Activated T-helper 1 cell treated with anti-CD3 and anti-CD28 coated beads, Interleukin-12 subunit alpha, Interleukin-12 subunit beta, Interleukin-2, Interleukin-4 antibody, amounts not matched to agents 30 ng/mL and 10 ng/mL and 1 ng/mL, durations not matched to agents 14 hours and 24 hours and 36 hours (primary cell): ENCODE measurements at regions not wholly inside any gene's neighbourhood (a gene's known extent, or its start where the extent isn't known, plus 50 kb on each side); places are given as distances from the start of the nearest gene placed in this dataset.

Source experiments
- DNase-seq: peaks from one replicate; pipeline ENCODE4 v3.0.0; 2021; ENCODE audit warnings: low spot score
- H3K27ac Mint-ChIP-seq: one replicate; pipeline ENCODE4 v1.8.0; 2021; ENCODE audit warnings: mild to moderate bottlenecking, mixed read lengths
- H3K27me3 Mint-ChIP-seq: one replicate; pipeline ENCODE4 v1.8.0; 2022; ENCODE audit warnings: mild to moderate bottlenecking, moderate library complexity, mixed read lengths; ENCODE audit not compliant: insufficient read depth
- H3K36me3 Mint-ChIP-seq: one replicate; pipeline ENCODE4 v1.8.0; 2021; ENCODE audit warnings: low read depth, mixed read lengths
- H3K4me1 Mint-ChIP-seq: one replicate; pipeline ENCODE4 v1.8.0; 2021; ENCODE audit warnings: low read depth, mixed read lengths
- H3K4me3 Mint-ChIP-seq: one replicate; pipeline ENCODE4 v1.8.0; 2021; ENCODE audit warnings: mild to moderate bottlenecking, moderate library complexity, mixed read lengths
- H3K9me3 Mint-ChIP-seq: one replicate; pipeline ENCODE4 v1.8.0; 2021; ENCODE audit warnings: mixed read lengths
- intact Hi-C: fragments of 100-400 bp; cut with micrococcal nuclease; formaldehyde crosslinking; loops from one replicate; pipeline ENCODE4 v1.15.1; 2024

DNA sequence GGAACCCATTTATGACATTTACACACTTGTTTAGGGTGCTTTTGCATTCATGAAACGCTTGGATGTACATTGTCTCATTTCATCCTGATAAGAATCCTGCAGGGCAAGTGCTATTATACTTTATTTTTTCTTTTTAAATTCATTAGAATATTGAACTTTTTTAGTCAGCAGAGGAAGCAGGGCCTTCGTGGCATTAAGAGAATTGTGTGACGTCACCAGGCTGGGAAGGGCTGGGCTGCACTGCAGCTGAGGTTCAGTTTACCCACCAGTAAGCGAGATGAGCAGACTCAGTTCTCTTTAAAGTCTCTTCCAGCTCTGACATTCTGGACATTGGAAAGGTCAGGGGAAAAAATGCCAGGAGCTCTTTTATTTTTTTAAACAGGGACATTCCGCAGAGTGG lies 159.0 kb downstream of the MRM1 start:
- no peaks in the 10 kb centered on the region for H3K36me3 Mint-ChIP-seq
- no peak overlapping the region for H3K27ac Mint-ChIP-seq
- H3K4me3 Mint-ChIP-seq, result no peak overlapping the region
- H3K9me3 Mint-ChIP-seq, result peaks cover 4% of the 10 kb centered on the region
- intact Hi-C loops, result no loop called here
- H3K27me3 Mint-ChIP-seq, result no peaks in the 10 kb centered on the region
- no peak for DNase-seq
- peaks cover 15% of the 10 kb centered on the region for H3K4me1 Mint-ChIP-seq

DNA sequence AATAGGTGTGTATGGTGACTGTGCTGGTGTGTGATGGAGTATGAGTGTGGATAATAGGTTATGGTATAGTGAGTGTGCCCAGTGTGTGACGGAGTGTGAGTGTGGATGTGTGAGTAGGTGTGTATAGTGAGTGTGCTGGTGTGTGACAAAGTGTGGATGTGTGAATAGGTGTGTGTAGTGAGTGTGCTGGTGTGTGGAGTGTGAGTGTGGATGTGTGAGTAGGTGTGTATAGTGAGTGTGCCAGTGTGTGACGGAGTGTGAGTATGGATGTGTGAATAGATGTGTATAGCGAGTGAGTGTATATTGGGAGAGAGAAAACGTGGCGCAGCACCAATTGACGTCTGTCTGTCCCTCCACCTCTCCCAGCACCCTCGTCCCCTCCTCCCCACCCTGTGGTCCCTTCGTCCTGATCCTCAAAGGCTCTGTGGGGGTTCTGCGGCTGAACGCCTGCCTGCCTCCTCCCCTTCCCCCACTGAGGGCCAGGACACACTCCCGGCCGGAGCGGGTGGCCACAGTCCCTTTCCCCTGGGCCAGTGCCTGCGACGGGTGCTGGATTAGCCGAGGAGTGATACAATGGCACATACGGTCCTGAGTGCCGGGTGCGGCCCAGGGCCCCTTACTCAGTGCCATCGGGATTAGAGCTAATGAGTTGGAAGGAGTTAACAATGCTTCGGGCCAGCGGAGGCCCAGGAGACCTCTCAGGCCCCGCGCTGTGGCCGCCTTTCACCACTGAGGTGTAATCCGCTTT lies 160.0 kb downstream of the MRM1 start:
- Mint-ChIP-seq H3K27me3 (no peaks in the 10 kb centered on the region), H3K4me3 (no peak overlapping the region), H3K36me3 (no peaks in the 10 kb centered on the region), H3K4me1 (peaks cover 15% of the 10 kb centered on the region), H3K9me3 (peaks cover 4% of the 10 kb centered on the region), H3K27ac (no peak overlapping the region)
- DNase-seq, result no peak
- intact Hi-C loops, result no loop called here

DNA sequence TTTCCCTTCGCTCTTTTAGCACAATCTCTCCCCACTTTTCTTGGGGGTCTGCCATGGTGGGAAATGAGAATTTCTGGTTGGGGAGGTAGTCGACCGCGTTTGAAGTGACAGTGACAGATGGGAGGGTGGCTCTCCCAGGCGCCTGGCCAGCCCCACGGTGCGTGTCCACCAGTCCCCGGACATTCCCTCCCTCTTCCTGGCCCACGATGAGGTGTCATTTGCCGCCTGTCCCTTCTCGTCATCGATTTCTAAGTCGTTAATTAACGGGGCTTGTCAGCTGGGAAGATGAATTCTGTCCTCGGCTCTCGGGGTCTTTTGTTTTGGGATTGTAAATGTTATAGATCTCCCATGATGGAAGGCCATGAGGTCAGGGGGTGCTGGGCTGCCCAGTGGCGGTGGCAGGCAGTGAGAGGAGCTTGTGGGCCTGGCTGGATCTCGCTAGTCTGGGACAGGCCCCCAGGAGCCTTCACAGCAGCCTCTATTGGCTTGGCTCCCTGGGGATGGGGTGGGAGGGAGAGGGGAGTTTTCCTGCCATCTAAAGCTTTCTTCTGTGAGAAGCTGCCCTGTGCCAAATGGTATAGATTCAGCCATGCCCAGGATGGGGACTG lies 164.2 kb downstream of the MRM1 start:
- Mint-ChIP-seq H3K27ac (no peak overlapping the region), H3K36me3 (no peaks in the 10 kb centered on the region), H3K9me3 (peaks cover 4% of the 10 kb centered on the region), H3K27me3 (no peaks in the 10 kb centered on the region), H3K4me1 (peaks cover 15% of the 10 kb centered on the region), H3K4me3 (no peak overlapping the region)
- intact Hi-C loops, result no loop called here
- no peak for DNase-seq

DNA sequence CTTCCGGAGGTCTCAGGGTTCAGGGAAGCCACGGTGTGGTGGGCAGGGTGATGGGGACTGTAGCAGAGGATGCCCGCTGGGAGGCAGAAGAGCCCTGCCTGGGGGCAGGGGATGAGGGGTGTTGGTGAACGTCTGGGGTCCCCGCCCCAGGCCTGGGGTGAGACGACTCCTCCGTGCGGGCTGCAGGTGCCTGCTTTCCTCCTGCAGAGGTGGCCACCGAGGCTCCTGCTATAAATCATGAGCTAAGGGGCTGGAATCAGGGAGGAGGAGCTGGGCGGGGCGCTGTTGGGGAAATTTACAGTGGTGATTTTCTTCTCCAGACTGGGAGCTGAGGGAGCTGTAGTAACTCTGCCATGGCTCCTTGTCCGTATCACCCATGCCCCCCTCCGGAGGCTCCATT lies 167.0 kb downstream of the MRM1 start:
- no peaks in the 10 kb centered on the region for H3K9me3 Mint-ChIP-seq
- intact Hi-C loops, result no loop called here
- no peak overlapping the region for H3K27ac Mint-ChIP-seq
- no peak overlapping the region for H3K4me3 Mint-ChIP-seq
- H3K27me3 Mint-ChIP-seq, result peaks cover 16% of the 10 kb centered on the region
- no peak for DNase-seq
- H3K36me3 Mint-ChIP-seq, result no peaks in the 10 kb centered on the region
- peaks cover 5% of the 10 kb centered on the region for H3K4me1 Mint-ChIP-seq

DNA sequence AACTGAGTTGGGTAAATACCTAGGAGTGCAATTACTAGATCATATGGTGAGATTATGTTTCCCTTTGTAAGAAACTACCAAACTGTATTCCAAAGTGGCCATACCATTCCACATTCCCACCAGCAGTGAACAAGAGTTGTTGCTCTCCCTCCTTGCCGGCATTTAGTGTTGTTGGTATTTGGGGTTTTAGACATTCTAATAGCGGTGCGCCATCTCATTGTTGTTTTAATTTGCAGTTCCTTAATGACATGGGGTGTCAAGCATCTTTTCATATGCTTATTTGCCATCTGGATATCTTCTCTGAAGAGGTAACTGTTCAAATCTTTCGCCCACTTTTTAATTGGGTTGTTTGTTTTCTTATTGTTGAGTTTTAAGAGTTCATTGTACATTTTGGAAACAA lies 164.2 kb upstream of the LHX1 start:
- DNase-seq, result no peak
- Mint-ChIP-seq H3K4me3 (no peak overlapping the region), H3K27ac (no peak overlapping the region), H3K36me3 (no peaks in the 10 kb centered on the region), H3K9me3 (no peaks in the 10 kb centered on the region), H3K4me1 (no peaks in the 10 kb centered on the region), H3K27me3 (peaks cover 23% of the 10 kb centered on the region)
- intact Hi-C loops, result no loop called here

DNA sequence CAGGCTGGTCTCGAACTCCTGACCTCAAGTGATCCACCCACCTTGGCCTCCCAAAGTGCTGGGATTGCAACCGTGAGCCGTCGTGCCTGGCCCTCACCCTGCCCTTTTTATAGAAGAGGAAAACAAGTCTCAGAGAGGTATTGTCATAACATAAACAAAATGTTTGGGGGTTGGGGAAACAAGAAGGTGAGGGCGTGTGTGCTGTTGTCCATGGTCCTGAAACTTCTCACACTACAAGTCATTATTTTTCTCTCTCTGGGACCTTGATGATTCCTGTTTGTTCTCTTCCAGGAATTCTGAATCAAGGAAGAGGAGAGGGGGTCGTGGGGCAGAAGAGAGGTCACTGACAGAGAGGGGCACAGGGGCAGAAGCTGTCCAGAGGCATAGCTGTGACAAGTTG lies 160.2 kb upstream of the LHX1 start:
- intact Hi-C loops, result no loop called here
- Mint-ChIP-seq H3K27ac (no peak overlapping the region), H3K4me3 (no peak overlapping the region), H3K27me3 (peaks cover 17% of the 10 kb centered on the region), H3K4me1 (no peaks in the 10 kb centered on the region), H3K36me3 (no peaks in the 10 kb centered on the region), H3K9me3 (no peaks in the 10 kb centered on the region)
- no peak for DNase-seq

DNA sequence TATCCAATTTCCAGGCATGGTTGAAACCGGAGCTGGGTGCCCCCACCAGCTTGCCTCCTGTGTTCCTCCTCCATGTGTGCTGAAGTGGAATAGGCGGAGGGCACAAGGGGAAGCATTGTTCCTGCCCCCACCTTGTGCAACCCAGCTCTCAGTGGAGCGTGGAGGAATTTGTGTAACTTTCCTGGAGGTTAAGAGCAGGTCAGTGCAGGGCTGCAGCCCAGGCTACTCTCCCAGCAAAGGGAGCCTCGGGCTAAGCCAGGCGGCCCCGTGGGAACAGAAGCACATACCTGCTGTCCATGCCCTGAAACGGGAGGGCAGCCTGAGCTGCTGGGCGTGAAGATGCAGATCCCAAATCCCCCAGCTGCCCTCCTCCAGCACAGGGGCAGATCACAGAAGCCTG lies 158.8 kb upstream of the LHX1 start:
- Mint-ChIP-seq H3K27ac (no peak overlapping the region), H3K9me3 (no peaks in the 10 kb centered on the region), H3K36me3 (no peaks in the 10 kb centered on the region), H3K27me3 (peaks cover 6% of the 10 kb centered on the region), H3K4me3 (no peak overlapping the region), H3K4me1 (no peaks in the 10 kb centered on the region)
- intact Hi-C loops, result no loop called here
- DNase-seq, result no peak

DNA sequence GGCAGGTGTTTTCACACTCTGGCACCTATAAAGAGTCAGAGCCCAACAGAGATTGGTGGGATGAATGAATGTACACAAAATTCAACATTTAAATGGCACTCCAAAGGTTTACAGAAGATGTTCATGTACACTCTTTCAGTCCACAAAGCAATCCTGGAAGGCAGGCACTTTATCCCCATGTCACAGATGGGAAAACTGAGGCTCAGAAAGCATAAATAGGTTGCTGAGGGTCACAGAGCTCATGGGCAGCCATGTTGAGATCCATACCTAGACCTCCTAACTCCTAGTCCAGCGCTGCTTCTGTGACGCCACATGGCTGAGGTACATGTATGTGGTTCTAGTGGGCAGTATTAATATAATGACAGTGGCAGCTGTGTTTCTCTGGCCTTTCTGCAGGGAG lies 157.7 kb upstream of the LHX1 start:
- Mint-ChIP-seq H3K9me3 (no peaks in the 10 kb centered on the region), H3K27me3 (no peaks in the 10 kb centered on the region), H3K4me3 (no peak overlapping the region), H3K36me3 (no peaks in the 10 kb centered on the region), H3K27ac (no peak overlapping the region), H3K4me1 (no peaks in the 10 kb centered on the region)
- intact Hi-C loops, result no loop called here
- DNase-seq, result no peak

DNA sequence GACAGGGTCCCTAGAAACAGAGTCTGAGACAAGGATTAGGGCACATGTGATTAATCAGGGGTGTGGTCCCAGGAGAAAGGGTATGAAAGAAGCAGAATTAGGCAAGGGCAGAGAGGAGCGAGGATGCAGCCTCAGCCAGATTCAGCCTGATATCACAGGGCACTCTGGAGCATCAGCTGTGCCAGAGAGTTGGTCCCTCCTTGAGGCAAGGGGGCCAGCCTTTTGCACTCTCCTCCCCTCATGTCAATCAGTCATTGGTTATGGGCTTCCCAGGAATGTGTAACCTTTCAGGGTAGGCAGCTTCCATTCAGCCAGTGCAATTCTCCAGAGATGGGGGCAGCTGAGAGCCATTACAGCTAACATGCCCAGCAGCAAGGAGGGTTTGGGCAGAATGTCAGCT lies 152.6 kb upstream of the LHX1 start:
- Mint-ChIP-seq H3K36me3 (no peaks in the 10 kb centered on the region), H3K27ac (no peak overlapping the region), H3K4me1 (no peaks in the 10 kb centered on the region), H3K4me3 (no peak overlapping the region), H3K27me3 (peaks cover 5% of the 10 kb centered on the region), H3K9me3 (no peaks in the 10 kb centered on the region)
- DNase-seq, result no peak
- intact Hi-C loops, result no loop called here

DNA sequence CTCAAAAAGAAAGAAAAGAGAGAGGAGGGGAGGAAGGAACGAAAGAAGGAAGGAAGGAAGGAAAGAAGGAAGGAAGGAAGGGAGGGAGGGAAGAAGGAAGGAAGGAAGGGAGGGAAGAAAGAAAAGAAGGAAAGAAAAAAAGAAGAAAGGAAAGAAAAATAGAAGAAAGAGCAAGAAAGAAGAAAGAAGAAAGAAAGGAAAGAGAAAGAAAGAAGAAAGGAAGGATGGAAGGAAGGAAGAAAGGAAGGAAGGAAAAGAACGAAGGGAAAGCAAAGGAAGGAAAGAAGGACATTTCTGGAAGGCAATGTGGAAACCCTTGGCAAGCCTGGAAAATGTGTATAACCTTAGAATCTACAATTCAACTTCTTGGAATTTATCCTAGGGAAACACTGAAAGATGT lies 150.4 kb upstream of the LHX1 start:
- H3K9me3 Mint-ChIP-seq, result no peaks in the 10 kb centered on the region
- DNase-seq, result no peak
- H3K4me1 Mint-ChIP-seq, result no peaks in the 10 kb centered on the region
- no peak overlapping the region for H3K27ac Mint-ChIP-seq
- intact Hi-C loops, result no loop called here
- H3K36me3 Mint-ChIP-seq, result no peaks in the 10 kb centered on the region
- H3K27me3 Mint-ChIP-seq, result peaks cover 5% of the 10 kb centered on the region
- H3K4me3 Mint-ChIP-seq, result no peak overlapping the region

DNA sequence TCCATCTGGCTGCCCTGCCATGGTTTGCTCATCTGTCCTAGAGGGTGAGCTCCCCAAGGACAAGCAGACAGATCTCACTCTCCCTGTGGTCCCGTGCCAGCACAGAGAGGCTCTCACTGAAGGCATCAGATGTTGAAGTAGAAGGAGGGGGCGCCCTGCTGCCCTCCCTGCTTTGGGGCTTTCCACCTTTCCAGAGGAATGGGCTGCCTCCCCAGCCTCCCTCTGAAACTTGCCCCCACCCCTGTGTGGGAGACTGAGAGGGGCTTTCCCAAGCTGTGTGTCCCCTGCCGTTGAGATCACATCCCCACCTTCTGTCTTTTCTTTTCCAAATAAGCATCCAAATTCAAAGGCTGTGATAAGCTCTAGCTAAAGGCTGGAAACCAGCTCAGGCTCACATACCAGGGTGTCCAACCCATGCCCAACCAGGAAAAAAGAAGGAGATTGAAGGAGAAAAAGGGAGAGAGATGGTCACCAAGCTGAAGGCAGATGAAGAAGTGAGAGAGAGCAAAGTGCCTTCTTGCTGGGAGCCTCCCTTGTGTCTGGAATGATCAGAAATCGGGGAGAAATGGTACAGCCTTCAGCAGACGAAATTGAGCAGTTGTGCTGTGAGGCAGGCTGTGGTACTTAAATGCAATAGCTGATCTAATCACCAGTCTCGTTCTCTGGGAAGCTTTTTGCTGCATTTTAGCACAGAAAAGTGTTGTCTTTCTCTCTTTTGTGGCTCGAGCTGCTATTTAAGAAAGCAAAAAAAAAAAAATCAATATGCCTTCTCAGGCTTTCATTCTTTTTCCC lies 145.9 kb upstream of the LHX1 start:
- H3K4me1 Mint-ChIP-seq, result no peaks in the 10 kb centered on the region

DNA sequence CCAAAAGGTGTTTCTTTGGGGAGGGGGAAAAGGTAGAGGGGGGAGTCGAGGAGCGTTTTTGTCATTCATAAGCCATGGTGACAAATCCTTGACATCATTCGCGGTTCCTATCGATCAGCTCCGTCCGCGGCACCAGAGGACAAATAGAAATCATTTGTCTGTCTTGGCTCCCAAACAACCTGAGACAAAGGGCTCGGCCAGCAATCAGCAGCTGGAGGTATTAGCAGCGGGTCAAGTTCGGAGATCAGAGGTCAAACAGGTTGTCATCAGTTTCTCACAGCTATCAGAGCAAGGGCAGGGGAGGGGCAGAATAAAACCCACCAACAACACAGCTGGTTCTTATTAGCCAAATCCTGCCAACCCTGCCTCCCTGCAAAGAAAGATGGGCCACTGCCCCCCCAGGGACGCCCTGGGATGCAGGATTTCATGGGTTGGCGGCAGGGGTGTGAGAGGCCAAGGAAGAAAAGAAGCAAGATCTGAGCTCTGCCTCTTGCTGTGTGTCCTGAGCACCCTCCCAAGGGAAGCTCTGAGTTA lies 145.3 kb upstream of the LHX1 start:
- H3K27me3 Mint-ChIP-seq, result peaks cover 13% of the 10 kb centered on the region
- no peaks in the 10 kb centered on the region for H3K36me3 Mint-ChIP-seq
- no peak overlapping the region for H3K27ac Mint-ChIP-seq
- no peaks in the 10 kb centered on the region for H3K9me3 Mint-ChIP-seq
- no peaks in the 10 kb centered on the region for H3K4me1 Mint-ChIP-seq
- no peak overlapping the region for H3K4me3 Mint-ChIP-seq
- no peak for DNase-seq
- intact Hi-C loops, result no loop called here

More for the DNA sequence above, 145.9 kb upstream of the LHX1 start:
- H3K27me3 Mint-ChIP-seq, result peaks cover 14% of the 10 kb centered on the region
- intact Hi-C loops, result no loop called here
- no peak overlapping the region for H3K27ac Mint-ChIP-seq
- H3K4me3 Mint-ChIP-seq, result no peak overlapping the region
- no peaks in the 10 kb centered on the region for H3K9me3 Mint-ChIP-seq
- no peaks in the 10 kb centered on the region for H3K36me3 Mint-ChIP-seq
- DNase-seq, result no peak

DNA sequence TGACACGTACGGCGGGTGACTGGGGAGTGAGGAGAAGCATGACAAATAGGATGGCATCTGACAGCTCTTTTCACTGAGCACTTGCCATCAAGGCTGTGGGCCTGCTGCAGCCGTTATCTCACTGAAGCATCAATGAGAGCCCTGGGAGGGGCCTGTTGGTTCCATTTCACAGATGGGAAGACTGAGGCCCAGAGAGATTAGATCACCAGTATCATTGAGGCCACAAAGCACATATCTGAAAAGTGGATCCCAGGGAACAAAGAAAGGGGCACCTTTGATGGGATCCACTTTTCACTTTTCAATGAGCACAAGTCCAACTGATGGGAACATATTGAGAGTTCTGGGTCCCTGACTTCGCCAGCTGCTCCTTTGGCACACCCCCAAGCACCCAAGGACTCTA lies 144.4 kb upstream of the LHX1 start:
- intact Hi-C loops, result no loop called here
- no peak overlapping the region for H3K27ac Mint-ChIP-seq
- H3K27me3 Mint-ChIP-seq, result peaks cover 11% of the 10 kb centered on the region
- no peaks in the 10 kb centered on the region for H3K4me1 Mint-ChIP-seq
- no peak overlapping the region for H3K4me3 Mint-ChIP-seq
- no peaks in the 10 kb centered on the region for H3K9me3 Mint-ChIP-seq
- H3K36me3 Mint-ChIP-seq, result no peaks in the 10 kb centered on the region
- no peak for DNase-seq
